Suprapubic skin (tissue), 3 donors: ENCODE measurements at regions not wholly inside any gene's neighbourhood (a gene's known extent, or its start where the extent isn't known, plus 50 kb on each side); places are given as distances from the start of the nearest gene placed in this dataset.

ENCODE experiments used
- POLR2AphosphoS5 ChIP-seq, 3 donors: sonication (generic); formaldehyde crosslinking; IDR thresholded peaks; one replicate each; pipeline ENCODE4 v1.6.1; 2017; ENCODE audit warnings: antibody characterized with exemption in 3 of 3
- TF ChIP-seq, protein P1 (sequence below), 2 donors: fragments of 200-600 bp in 1 of 2; fragments of 450-650 bp in 1 of 2; sonication (generic) in 1 of 2; IDR thresholded peaks; one replicate each; pipeline ENCODE4 v1.5.1; 2016 to 2019; ENCODE audit warnings: antibody characterized with exemption in 2 of 2, mild to moderate bottlenecking in 1 of 2, moderate library complexity in 1 of 2

DNA sequence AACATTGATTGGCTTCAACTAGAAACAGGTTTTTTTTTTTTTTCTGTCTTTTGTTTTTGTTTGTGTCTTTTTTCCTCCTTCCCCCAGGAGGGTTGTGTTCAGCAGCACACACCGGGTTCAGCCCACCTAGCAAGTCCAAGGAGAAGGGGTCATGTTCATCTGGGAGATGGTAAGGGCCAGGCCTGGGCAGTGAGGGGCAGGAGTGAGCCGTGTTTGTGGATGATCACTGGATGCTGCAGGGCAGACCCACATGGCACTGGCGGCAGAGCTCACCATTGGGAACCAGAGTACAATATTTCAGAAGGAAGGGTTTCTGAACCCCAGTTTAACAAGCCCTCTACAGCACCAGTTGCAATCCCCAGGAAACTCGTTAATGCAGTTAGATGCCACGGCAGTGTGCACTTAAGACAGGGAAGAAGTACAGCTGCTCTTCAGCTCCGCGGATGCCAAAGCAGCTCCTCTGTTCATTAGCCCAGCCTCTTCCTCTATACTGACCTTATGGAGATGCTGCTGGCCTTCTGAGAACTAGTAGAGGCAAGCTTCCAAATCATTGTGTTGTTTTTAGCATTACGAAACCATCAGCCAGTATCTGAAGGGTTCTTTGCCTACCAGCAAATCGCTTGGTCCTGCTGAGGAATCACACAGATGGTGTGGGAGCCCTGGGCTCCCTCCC, 508.2 kb upstream of the WWC1 start:
- TF ChIP-seq, protein P1, sequence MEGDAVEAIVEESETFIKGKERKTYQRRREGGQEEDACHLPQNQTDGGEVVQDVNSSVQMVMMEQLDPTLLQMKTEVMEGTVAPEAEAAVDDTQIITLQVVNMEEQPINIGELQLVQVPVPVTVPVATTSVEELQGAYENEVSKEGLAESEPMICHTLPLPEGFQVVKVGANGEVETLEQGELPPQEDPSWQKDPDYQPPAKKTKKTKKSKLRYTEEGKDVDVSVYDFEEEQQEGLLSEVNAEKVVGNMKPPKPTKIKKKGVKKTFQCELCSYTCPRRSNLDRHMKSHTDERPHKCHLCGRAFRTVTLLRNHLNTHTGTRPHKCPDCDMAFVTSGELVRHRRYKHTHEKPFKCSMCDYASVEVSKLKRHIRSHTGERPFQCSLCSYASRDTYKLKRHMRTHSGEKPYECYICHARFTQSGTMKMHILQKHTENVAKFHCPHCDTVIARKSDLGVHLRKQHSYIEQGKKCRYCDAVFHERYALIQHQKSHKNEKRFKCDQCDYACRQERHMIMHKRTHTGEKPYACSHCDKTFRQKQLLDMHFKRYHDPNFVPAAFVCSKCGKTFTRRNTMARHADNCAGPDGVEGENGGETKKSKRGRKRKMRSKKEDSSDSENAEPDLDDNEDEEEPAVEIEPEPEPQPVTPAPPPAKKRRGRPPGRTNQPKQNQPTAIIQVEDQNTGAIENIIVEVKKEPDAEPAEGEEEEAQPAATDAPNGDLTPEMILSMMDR (IDR thresholded peaks at IDR 0.05), result no peak
- no peak for TF ChIP-seq POLR2AphosphoS5 (IDR thresholded peaks at IDR 0.05)
